AG04449 (cell line): ENCODE measurements at regions not wholly inside any gene's neighbourhood (a gene's known extent, or its start where the extent isn't known, plus 50 kb on each side); places are given as distances from the start of the nearest gene placed in this dataset.
"Not testable (repeated sequence)": the region's sequence is repeated elsewhere in the genome, so short reads cannot be mapped to it uniquely, and the experiment has no call there.

Source experiments
- CTCF ChIA-PET: fragments of 350-600 bp; formaldehyde crosslinking; extraction: SDS; loops from one replicate; lab custom pipeline; 2021; ENCODE audit warnings: antibody characterized with exemption; lab: Yijun Ruan, JAX
- POLR2A ChIA-PET: fragments of 400-600, 350-600 bp; formaldehyde crosslinking; extraction: SDS; loops from one replicate; lab custom pipeline; 2020; ENCODE audit warnings: antibody characterized with exemption, inconsistent platforms; lab: Yijun Ruan, JAX
- DNase-seq: peaks from one replicate; pipeline ENCODE4 v3.0.0-alpha.2; 2010; ENCODE audit warnings: low read depth, low spot score
- H3K4me3 ChIP-seq: 2 replicates; pipeline ENCODE4 v1.5.1; 2011; ENCODE audit warnings: low read depth, mild to moderate bottlenecking, control low read depth, low read length
- TF ChIP-seq, protein P1 (sequence below): IDR thresholded peaks from one replicate; pipeline ENCODE4 v1.5.1; 2011; ENCODE audit warnings: mild to moderate bottlenecking, moderate library complexity, low read length, control low read depth, inconsistent platforms; ENCODE audit not compliant: insufficient read depth; ENCODE audit errors: missing control alignments

GRCh38 chr3:166889241-166889640 lies 490.9 kb downstream of the ZBBX start:
- no peak overlapping the region for H3K4me3 ChIP-seq
- CTCF ChIA-PET: no interaction called here
- POLR2A ChIA-PET: no interaction called here
- TF ChIP-seq, protein P1, sequence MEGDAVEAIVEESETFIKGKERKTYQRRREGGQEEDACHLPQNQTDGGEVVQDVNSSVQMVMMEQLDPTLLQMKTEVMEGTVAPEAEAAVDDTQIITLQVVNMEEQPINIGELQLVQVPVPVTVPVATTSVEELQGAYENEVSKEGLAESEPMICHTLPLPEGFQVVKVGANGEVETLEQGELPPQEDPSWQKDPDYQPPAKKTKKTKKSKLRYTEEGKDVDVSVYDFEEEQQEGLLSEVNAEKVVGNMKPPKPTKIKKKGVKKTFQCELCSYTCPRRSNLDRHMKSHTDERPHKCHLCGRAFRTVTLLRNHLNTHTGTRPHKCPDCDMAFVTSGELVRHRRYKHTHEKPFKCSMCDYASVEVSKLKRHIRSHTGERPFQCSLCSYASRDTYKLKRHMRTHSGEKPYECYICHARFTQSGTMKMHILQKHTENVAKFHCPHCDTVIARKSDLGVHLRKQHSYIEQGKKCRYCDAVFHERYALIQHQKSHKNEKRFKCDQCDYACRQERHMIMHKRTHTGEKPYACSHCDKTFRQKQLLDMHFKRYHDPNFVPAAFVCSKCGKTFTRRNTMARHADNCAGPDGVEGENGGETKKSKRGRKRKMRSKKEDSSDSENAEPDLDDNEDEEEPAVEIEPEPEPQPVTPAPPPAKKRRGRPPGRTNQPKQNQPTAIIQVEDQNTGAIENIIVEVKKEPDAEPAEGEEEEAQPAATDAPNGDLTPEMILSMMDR: no peak
- no peak for DNase-seq

DNA sequence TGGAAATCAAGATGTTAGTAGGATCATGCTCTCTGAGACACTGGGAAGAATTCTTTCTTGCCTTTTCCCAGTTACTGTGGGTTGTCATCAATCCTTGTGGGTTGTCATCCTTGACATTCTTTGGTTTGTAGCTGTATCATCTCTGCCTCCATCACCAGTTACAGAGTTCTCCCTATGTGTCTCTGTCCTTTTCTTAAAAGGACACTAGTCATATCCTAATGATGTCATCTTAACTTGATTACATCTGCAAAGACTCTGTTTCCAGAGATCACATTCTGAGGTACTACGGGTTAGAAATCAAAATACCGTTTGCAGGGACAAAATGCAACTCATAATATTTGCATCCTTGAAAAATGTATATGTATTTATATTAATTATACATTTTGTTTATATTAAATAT lies 500.4 kb downstream of the ZBBX start:
- no peak for DNase-seq
- H3K4me3 ChIP-seq: no peak overlapping the region
- CTCF ChIA-PET: no interaction called here
- POLR2A ChIA-PET: no interaction called here
- TF ChIP-seq, protein P1: no peak

GRCh38 chr3:166877971-166878370 lies 502.1 kb downstream of the ZBBX start:
- CTCF ChIA-PET: no interaction called here
- TF ChIP-seq, protein P1: no peak
- POLR2A ChIA-PET: no interaction called here
- H3K4me3 ChIP-seq: no peak overlapping the region
- no peak for DNase-seq

GRCh38 chr3:166864473-166865467 lies 515.3 kb downstream of the ZBBX start:
- DNase-seq: no peak
- POLR2A ChIA-PET: no interaction called here

GRCh38 chr3:166860217-166860616 lies 519.9 kb downstream of the ZBBX start:
- DNase-seq: no peak
- TF ChIP-seq, protein P1: no peak
- CTCF ChIA-PET: no interaction called here
- POLR2A ChIA-PET: no interaction called here
- no peak overlapping the region for H3K4me3 ChIP-seq

More at GRCh38 chr3:166864473-166865467, 515.3 kb downstream of the ZBBX start:
- H3K4me3 ChIP-seq: no peak overlapping the region
- TF ChIP-seq, protein P1: no peak
- CTCF ChIA-PET: no interaction called here

DNA sequence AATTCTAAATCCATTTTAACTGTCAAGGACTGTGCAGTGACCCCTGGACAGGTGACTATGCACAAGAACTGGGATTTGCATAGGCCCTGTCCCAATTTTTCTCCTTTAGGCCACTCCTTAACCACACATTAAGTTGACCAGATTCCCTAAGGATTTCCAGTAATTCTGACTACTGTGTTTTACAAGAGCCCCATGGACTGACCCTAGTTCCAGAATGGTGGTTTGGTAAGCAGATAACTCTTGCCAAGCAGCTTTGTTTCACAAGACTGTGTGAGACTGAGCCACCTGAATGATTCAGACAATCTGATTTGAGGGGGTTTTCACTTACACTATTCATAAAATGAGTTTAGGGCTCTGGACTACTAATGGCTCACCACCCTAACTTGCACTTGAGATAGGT lies 535.8 kb downstream of the ZBBX start:
- ChIA-PET POLR2A (no interaction called here), CTCF (no interaction called here)
- H3K4me3 ChIP-seq: no peak overlapping the region
- DNase-seq: no peak
- TF ChIP-seq, protein P1: no peak

GRCh38 chr3:166842784-166843183 lies 537.3 kb downstream of the ZBBX start:
- DNase-seq, H3K4me3 ChIP-seq: not testable (repeated sequence)

More at GRCh38 chr3:166842784-166843183, 537.3 kb downstream of the ZBBX start:
- POLR2A ChIA-PET, CTCF ChIA-PET: not testable (repeated sequence)
